Dendritic cell treated with granulocyte-macrophage colony-stimulating factor and Interleukin-4, amounts not matched to agents 40 ng/mL and 50 ng/mL, for 4 days (primary cell): ENCODE measurements at regions not wholly inside any gene's neighbourhood (a gene's known extent, or its start where the extent isn't known, plus 50 kb on each side); places are given as distances from the start of the nearest gene placed in this dataset.

Experiments
- H3K27ac Mint-ChIP-seq: one replicate; pipeline ENCODE4 v1.8.0; 2022; ENCODE audit warnings: mild to moderate bottlenecking, mixed read lengths
- H3K27me3 Mint-ChIP-seq: one replicate; pipeline ENCODE4 v1.8.0; 2022; ENCODE audit warnings: mild to moderate bottlenecking, mixed read lengths
- H3K36me3 Mint-ChIP-seq: one replicate; pipeline ENCODE4 v1.8.0; 2022; ENCODE audit warnings: low read depth, mixed read lengths
- H3K4me1 Mint-ChIP-seq: one replicate; pipeline ENCODE4 v1.8.0; 2022; ENCODE audit warnings: low read depth, mixed read lengths
- H3K4me3 Mint-ChIP-seq: one replicate; pipeline ENCODE4 v1.8.0; 2022; ENCODE audit warnings: mild to moderate bottlenecking, moderate library complexity, mixed read lengths
- H3K9me3 Mint-ChIP-seq: one replicate; pipeline ENCODE4 v1.8.0; 2022; ENCODE audit warnings: mixed read lengths
- intact Hi-C: fragments of 100-400 bp; cut with micrococcal nuclease; formaldehyde crosslinking; loops from one replicate; pipeline ENCODE4 v1.15.0; 2022

DNA sequence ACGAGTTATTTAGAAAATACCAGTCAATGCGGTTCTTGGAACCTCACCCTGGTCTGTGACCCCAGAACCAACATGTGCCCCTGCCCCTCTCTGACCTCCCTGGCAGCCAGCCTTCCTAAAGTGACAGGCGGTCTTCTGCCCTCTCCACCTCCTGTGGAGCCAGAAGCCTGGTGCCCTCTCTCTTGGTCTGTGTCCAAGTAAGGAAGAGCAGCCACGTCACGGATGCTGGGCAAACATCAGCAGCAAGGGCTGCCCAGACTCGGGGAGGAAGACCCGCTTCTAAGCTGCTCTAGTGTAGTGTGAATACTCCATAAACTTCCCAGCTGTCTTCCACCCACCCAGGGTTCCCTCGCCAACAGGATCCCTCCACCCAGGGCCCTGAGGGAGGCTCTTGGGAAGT lies 272.4 kb downstream of the BMP7 start:
- H3K4me1 Mint-ChIP-seq = no peaks in the 10 kb centered on the region
- no peak overlapping the region for H3K27ac Mint-ChIP-seq
- H3K4me3 Mint-ChIP-seq = no peak overlapping the region
- H3K36me3 Mint-ChIP-seq = no peaks in the 10 kb centered on the region
- H3K27me3 Mint-ChIP-seq = peaks cover 3% of the 10 kb centered on the region
- H3K9me3 Mint-ChIP-seq = peaks cover 10% of the 10 kb centered on the region
- intact Hi-C loops = loop anchor here (10.0 kb wide), 1 partner anchor 439 kb away; no protein-coding TSS in a partner anchor

DNA sequence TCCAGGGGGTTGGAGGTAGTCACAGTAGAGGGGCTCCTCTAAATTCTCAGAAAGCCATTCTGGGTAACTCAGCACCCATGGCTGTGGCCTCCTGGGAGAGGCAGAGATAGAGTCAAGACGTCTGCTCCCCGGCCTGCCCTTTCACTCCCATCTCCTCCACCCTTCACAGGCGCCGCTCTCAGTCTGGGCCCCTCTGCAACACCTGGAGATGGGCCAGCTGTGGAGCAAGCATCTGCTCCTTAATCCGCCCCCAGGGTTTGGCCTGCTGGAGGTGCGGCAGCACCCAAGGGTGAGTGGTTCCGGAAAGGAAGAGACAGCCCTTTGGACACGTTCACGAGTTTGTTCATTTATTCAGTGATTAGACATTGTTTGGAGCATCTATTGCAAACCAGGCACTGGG lies 271.3 kb downstream of the BMP7 start:
- no peak overlapping the region for H3K27ac Mint-ChIP-seq
- H3K9me3 Mint-ChIP-seq = peaks cover 14% of the 10 kb centered on the region
- H3K4me3 Mint-ChIP-seq = no peak overlapping the region
- intact Hi-C loops = loop anchor here (10.0 kb wide), 1 partner anchor 440 kb away; no protein-coding TSS in a partner anchor
- no peaks in the 10 kb centered on the region for H3K4me1 Mint-ChIP-seq
- H3K36me3 Mint-ChIP-seq = no peaks in the 10 kb centered on the region
- peaks cover 3% of the 10 kb centered on the region for H3K27me3 Mint-ChIP-seq

DNA sequence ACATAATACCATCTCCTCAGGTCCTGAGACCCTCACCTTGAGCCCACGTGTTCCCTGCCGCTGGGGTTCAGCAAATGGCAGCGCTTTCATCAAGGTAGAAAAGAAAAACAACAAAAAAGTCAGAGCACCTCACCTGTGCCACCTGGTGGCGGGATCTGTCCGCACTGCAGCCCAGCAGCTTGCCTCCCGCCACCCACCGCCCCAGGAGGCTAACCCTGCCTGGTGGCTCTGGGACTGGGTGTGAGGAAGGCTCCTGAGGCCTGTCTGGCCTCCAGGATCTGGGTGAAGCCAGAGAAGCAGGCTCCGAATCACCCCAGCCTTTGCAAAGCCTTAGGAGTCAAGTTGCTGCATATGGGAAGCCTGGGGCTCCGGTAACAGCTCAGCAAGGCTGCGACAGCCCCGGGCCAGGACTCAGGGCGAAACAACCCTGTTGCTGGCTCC lies 270.8 kb downstream of the BMP7 start:
- Mint-ChIP-seq H3K27ac (no peak overlapping the region), H3K4me1 (no peaks in the 10 kb centered on the region), H3K9me3 (peaks cover 14% of the 10 kb centered on the region), H3K36me3 (no peaks in the 10 kb centered on the region), H3K27me3 (peaks cover 3% of the 10 kb centered on the region), H3K4me3 (no peak overlapping the region)
- intact Hi-C loops = loop anchor here (10.0 kb wide), 1 partner anchor 441 kb away; no protein-coding TSS in a partner anchor

DNA sequence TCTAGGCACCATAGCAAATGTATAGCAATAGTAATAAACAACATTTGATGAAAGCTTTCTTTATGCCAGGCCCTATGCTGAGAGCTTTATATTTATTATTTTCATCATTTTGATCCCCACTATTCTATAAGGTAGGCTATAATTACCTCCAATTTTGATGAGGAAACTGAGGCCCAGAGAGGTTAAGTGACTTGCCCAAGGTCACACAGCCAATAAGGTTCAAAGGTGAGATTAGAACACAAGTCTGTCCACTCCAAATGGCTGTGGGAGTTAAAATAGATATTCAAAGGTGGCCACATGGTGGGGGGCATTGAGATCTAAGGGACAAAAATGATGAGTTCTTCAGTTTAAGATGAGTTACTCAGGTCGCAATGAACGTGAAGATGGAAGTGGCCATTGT lies 269.9 kb downstream of the BMP7 start:
- peaks cover 14% of the 10 kb centered on the region for H3K9me3 Mint-ChIP-seq
- no peaks in the 10 kb centered on the region for H3K4me1 Mint-ChIP-seq
- H3K4me3 Mint-ChIP-seq = no peak overlapping the region
- H3K27me3 Mint-ChIP-seq = peaks cover 3% of the 10 kb centered on the region
- H3K27ac Mint-ChIP-seq = no peak overlapping the region
- intact Hi-C loops = loop anchor here (10.0 kb wide), 1 partner anchor 442 kb away; no protein-coding TSS in a partner anchor
- H3K36me3 Mint-ChIP-seq = no peaks in the 10 kb centered on the region

DNA sequence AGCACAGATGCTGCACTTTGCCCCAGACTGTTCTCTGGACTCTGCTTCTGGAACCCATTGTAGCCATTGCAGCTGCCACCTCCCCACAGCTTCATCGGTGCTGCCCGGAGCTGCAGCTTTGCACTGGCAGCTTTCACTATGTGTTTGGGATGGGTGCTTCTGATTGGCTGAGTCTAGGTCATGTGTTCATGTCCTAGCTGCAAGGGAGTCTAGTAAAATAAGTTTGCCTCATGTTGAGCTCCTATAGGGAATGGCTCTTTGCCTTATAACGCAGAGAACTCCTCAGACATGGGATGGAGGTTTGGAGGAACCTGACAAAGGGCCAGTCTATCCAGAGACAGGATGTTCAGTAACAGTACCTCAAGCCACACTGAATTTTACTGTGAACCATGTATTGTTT lies 268.0 kb downstream of the BMP7 start:
- Mint-ChIP-seq H3K4me3 (no peak overlapping the region), H3K9me3 (peaks cover 14% of the 10 kb centered on the region), H3K27ac (no peak overlapping the region), H3K4me1 (no peaks in the 10 kb centered on the region), H3K27me3 (peaks cover 3% of the 10 kb centered on the region), H3K36me3 (no peaks in the 10 kb centered on the region)
- intact Hi-C loops = loop anchor here (10.0 kb wide), 1 partner anchor 444 kb away; no protein-coding TSS in a partner anchor

DNA sequence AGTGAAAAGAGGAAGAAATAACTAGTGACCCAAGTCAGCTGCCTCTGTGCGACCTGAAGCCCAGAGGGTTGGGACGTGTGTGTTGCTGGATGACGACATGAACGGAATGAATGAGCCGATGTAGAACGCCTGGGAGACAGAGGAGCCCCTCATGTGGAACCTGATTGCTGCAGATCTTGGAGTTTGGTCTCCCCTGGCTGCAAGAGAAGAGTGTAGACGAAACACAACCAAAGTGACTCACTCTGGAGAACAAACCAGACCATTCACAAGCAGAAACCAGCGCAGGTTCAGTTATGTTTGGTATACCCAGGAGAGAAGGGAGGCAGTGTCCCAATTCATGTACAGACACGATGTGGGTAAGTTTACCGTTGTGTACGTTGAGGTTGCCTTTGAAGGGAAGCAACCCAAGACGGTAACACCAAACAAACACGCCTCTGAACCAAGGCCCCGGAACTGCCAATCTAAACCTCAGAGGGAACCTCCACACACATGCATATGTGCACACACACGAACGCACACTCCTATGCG lies 265.9 kb downstream of the BMP7 start:
- Mint-ChIP-seq H3K27me3 (peaks cover 7% of the 10 kb centered on the region), H3K4me3 (no peak overlapping the region), H3K9me3 (peaks cover 14% of the 10 kb centered on the region), H3K4me1 (no peaks in the 10 kb centered on the region), H3K36me3 (no peaks in the 10 kb centered on the region), H3K27ac (no peak overlapping the region)
- intact Hi-C loops = no loop called here

DNA sequence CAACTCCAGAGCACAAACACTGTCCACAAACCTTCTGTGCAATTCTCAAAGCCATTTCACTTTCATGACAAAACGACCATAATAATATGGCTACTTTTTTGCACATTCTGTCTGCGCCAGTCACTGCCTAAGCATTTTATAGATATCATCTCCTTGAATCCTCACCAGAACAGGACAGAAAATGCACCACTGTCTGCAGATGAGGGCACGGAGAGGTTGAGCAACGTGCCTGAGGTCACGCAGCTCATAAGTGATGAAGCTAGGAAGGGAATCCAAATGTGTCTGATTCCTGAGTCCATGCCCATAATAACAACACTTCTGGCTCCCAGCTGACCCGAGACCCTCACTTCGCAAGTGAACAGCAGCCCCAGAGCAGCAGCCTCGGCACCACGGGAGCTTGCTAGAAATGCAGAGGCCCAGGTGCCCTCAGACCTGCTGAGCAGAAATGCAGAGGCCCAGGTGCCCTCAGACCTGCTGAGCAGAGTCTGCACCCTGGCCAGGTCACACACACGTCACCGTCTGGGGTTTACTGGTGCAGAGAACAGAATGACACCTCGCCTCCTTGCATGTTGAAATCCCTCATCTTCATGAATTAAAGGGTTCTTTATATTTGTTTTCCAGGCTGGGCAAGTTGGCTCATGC lies 265.2 kb downstream of the BMP7 start:
- no peaks in the 10 kb centered on the region for H3K4me1 Mint-ChIP-seq
- peaks cover 14% of the 10 kb centered on the region for H3K9me3 Mint-ChIP-seq
- intact Hi-C loops = no loop called here
- no peak overlapping the region for H3K4me3 Mint-ChIP-seq
- no peak overlapping the region for H3K27ac Mint-ChIP-seq
- H3K36me3 Mint-ChIP-seq = no peaks in the 10 kb centered on the region
- peaks cover 8% of the 10 kb centered on the region for H3K27me3 Mint-ChIP-seq

DNA sequence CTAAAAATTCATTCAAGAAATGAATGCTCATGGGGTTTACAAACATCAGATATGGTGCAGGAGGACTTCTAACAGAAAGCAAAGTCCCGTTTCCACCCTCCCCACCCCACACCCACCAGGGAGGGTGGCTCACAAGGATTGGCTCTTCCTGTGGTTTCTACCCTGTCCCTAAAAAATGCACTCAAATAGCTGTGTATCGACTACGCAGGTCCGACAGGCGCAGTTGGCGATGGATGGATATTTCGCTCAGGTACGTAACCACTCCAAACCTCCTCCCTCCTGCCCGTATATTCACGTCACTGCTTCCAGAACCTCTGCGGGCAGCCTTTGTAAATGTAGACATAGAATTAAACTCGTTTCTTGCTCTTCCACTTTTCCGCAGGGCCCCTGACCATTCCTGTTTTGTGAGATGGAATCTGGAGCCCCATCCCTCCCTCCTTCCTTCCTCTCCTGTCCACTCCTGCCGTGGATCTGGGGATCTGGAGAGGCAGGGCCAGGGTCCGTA lies 264.3 kb downstream of the BMP7 start:
- intact Hi-C loops = no loop called here
- Mint-ChIP-seq H3K4me3 (no peak overlapping the region), H3K27me3 (peaks cover 10% of the 10 kb centered on the region), H3K9me3 (peaks cover 14% of the 10 kb centered on the region), H3K36me3 (no peaks in the 10 kb centered on the region), H3K27ac (no peak overlapping the region), H3K4me1 (no peaks in the 10 kb centered on the region)

DNA sequence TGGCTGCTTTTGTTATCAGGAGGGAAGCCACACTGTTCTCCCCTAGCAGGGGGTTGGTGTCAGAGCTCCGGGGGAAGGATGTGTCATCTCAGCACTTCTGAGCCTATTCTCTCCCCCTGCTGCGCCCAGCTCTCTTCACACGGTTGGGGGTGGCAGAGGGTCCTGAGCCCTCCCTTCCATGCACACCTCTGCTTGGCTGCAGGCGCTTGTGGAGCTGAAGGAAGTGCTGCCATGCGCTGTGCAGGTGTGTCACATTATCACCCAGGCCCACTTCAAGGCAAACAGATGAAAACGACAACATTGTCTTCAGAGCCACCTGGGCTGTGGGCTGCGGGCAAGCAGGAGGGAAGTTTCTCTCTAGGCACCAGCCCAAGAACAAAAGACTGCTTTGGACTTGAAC lies 263.4 kb downstream of the BMP7 start:
- intact Hi-C loops = no loop called here
- H3K4me3 Mint-ChIP-seq = no peak overlapping the region

DNA sequence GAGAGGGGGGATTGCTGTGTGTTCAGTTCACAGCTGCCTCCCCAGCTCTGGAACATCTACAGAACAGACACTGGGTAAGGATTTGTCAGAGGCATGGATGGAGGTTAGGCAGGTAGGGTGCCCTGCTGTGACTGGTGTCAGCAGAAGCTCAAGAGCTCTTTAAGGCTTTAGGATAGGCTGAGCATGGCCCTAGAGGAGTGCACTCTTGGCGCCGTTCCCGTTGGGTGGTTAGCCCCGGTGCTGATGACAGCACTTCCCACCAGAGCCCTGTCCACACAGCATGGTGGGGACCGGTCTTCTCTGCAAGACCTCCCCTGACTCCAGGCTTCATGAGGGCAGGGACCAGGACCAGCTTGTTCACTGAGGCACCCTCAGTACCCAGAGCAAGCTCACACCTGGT lies 262.0 kb downstream of the BMP7 start:
- intact Hi-C loops = no loop called here
- Mint-ChIP-seq H3K9me3 (no peaks in the 10 kb centered on the region), H3K36me3 (no peaks in the 10 kb centered on the region), H3K4me3 (no peak overlapping the region), H3K27ac (no peak overlapping the region), H3K4me1 (no peaks in the 10 kb centered on the region), H3K27me3 (peaks cover 14% of the 10 kb centered on the region)

More for the DNA sequence above, 263.4 kb downstream of the BMP7 start:
- H3K27me3 Mint-ChIP-seq = peaks cover 14% of the 10 kb centered on the region
- H3K27ac Mint-ChIP-seq = no peak overlapping the region
- H3K4me1 Mint-ChIP-seq = no peaks in the 10 kb centered on the region
- H3K36me3 Mint-ChIP-seq = no peaks in the 10 kb centered on the region
- H3K9me3 Mint-ChIP-seq = peaks cover 14% of the 10 kb centered on the region

DNA sequence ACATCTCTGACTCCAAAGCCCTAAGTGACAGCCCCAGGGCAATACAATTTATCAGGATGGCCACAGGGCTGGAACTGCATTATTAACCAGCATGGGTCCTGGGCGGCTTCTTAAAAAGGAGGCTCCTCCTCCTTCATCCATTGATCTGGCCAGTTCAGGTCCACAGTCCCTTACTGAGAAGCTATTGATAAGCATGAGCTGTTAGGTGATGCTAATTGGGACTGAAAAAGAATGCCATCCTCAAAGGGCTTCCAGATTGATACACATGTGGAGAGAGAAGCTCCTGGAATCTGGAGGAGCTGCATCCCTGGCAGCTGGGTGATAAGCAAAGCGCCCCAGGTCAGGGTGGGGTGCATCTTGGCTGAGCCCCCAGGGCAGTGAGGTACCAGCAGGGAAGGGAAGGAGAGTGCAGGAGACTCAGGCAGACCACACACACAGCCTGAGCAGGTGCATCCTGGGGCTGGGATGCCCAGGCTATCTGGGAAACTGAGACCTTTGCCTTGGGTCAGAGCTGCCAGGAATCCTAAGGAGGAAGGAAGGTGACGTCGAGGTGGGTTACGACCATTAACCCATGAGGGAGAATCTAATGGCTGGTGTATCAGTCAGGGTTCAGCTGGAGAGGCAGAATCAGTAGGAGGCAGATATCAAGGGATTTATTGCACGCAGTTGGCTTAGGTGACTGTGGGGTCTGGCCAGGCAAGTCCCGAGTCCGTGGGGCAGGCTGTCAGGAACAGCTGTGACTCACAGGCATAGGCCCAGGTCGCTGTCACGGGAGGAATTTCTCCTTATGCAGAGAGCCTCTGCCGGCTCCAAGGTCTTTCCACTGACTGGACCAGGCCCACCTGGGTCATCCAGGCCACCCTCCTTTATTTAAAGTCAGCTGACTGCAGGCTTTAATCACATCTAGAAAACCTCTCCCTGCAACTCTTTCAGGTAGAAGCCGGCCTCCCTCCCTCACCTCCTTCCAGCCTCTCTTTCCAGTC lies 261.2 kb downstream of the BMP7 start:
- H3K27ac Mint-ChIP-seq = no peak overlapping the region
- no peak overlapping the region for H3K4me3 Mint-ChIP-seq
- no peaks in the 10 kb centered on the region for H3K4me1 Mint-ChIP-seq
- intact Hi-C loops = no loop called here
- no peaks in the 10 kb centered on the region for H3K9me3 Mint-ChIP-seq
- H3K27me3 Mint-ChIP-seq = peaks cover 17% of the 10 kb centered on the region
- H3K36me3 Mint-ChIP-seq = no peaks in the 10 kb centered on the region

DNA sequence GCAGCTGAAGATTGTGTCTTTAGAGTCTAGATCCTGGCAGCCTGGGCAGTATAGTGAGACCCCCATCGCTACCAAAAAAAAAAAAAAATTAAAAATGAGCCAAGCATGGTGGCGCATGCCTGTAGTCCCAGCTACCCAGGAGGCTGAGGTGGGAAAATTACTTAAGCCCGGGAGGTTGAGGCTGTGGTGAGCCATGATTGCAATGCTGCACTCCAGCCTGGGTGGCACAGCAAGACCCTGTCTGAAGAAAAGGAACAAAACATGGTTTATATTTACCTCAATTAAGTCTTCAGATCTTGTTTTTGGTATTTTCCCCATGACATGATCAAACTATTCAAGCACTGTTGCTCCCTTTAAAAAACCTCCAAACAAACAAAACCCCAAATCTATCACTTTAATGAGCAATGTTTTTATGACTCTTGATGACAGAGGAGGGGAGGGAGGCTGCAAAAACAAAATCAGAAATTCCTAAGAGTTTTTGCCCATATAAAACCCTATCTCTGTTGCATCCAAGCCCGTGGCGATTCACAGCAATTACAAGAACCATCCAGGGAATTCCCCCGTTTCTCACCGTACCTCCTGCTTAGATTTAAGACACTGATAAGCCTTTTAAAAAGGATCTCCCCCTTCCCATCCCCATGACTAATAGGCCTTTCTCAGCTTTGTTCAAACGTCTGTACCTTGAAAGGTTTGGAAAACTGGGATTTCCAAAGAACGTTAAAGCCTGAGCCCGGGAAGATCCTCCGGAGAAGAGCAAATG lies 259.9 kb downstream of the BMP7 start:
- no peak overlapping the region for H3K27ac Mint-ChIP-seq

DNA sequence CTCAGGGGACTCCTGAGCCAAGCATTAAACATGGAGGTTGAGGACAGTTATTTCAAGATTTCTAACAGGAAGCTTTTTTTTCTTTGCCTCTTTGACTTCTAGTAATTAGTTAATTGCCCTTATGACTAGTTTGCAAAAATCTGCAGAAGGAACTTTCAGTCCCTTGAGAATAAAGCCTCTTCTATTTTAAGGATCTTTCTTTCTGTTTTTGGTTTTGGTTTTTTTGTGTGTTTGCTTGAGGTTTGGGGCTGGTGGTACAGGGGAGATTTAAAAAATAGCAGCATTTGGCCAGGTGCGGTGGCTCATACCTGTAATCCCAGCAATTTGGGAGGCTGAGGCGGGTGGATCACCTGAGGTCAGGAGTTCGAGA lies 259.3 kb downstream of the BMP7 start:
- intact Hi-C loops = no loop called here
- no peak overlapping the region for H3K27ac Mint-ChIP-seq
- no peaks in the 10 kb centered on the region for H3K36me3 Mint-ChIP-seq
- no peaks in the 10 kb centered on the region for H3K4me1 Mint-ChIP-seq
- peaks cover 17% of the 10 kb centered on the region for H3K27me3 Mint-ChIP-seq
- no peak overlapping the region for H3K4me3 Mint-ChIP-seq
- no peaks in the 10 kb centered on the region for H3K9me3 Mint-ChIP-seq

More for the DNA sequence above, 259.9 kb downstream of the BMP7 start:
- H3K4me1 Mint-ChIP-seq = no peaks in the 10 kb centered on the region
- H3K9me3 Mint-ChIP-seq = no peaks in the 10 kb centered on the region
- H3K27me3 Mint-ChIP-seq = peaks cover 17% of the 10 kb centered on the region
- H3K36me3 Mint-ChIP-seq = no peaks in the 10 kb centered on the region
- intact Hi-C loops = no loop called here
- H3K4me3 Mint-ChIP-seq = no peak overlapping the region
